Lung (tissue), 11 donors: ENCODE measurements at regions not wholly inside any gene's neighbourhood (a gene's known extent, or its start where the extent isn't known, plus 50 kb on each side); places are given as distances from the start of the nearest gene placed in this dataset.

ENCODE experiments used
- ATAC-seq: fragments of 200-7000 bp; cut with Tn5 transposase; one replicate; pipeline ENCODE4 v1.9.1; 2020; ENCODE audit warnings: moderate number of reproducible peaks; ENCODE audit not compliant: insufficient read depth, low FRiP score
- DNase-seq, 3 donors: peaks; one replicate each; pipeline ENCODE4 v3.0.0-alpha.2; 2013 to 2017
- H3K27ac ChIP-seq, 2 donors: one replicate each; pipeline ENCODE4 v1.5.1; 2013; ENCODE audit warnings: mild to moderate bottlenecking in 2 of 2, moderate library complexity in 2 of 2, control low read depth in 1 of 2, inconsistent platforms in 1 of 2, low read depth in 1 of 2, low read length in 1 of 2
- H3K27me3 ChIP-seq, 3 donors: one replicate each; pipeline ENCODE4 v1.5.1; 2013; ENCODE audit warnings: low read length in 2 of 3; ENCODE audit not compliant: control insufficient read depth in 3 of 3, insufficient read depth in 3 of 3
- H3K36me3 ChIP-seq, 4 donors: one replicate each; pipeline ENCODE4 v1.5.1; 2013; ENCODE audit warnings: low read length in 4 of 4, mild to moderate bottlenecking in 1 of 4, moderate library complexity in 1 of 4; ENCODE audit not compliant: control insufficient read depth in 4 of 4, insufficient read depth in 4 of 4
- H3K4me1 ChIP-seq, 5 donors: one replicate each; pipeline ENCODE4 v1.5.1; 2013; ENCODE audit warnings: low read length in 5 of 5, mild to moderate bottlenecking in 2 of 5, moderate library complexity in 1 of 5; ENCODE audit not compliant: control insufficient read depth in 5 of 5, insufficient read depth in 5 of 5
- H3K4me3 ChIP-seq: one replicate; pipeline ENCODE4 v1.5.1; 2013; ENCODE audit warnings: mild to moderate bottlenecking, control low read depth, moderate library complexity
- H3K9ac ChIP-seq, 2 donors: one replicate each; pipeline ENCODE4 v1.5.1; 2013; ENCODE audit warnings: low read length in 2 of 2, control low read depth in 1 of 2; ENCODE audit not compliant: insufficient read depth in 1 of 2
- H3K9me3 ChIP-seq, 4 donors: one replicate each; pipeline ENCODE4 v1.5.1; 2013; ENCODE audit warnings: low read length in 3 of 4, mild to moderate bottlenecking in 1 of 4, moderate library complexity in 1 of 4; ENCODE audit not compliant: control insufficient read depth in 4 of 4, insufficient read depth in 3 of 4
- CTCF ChIP-seq: IDR thresholded peaks from 2 replicates; pipeline ENCODE4 v1.5.1; 2012; ENCODE audit warnings: mild to moderate bottlenecking; ENCODE audit errors: control extremely low read depth, extremely low read depth
- WGBS, 2 donors: extraction: QIAGEN DNeasy Blood & Tissue Kit; methylation state at CpG; one replicate each; pipeline ENCODE4 v1.1.7; 2013; 5-methylcytosine and 5-hydroxymethylcytosine counted together
- donor health status: control.
- donor health status: control.
- donor health status: Bipolar disorder and iron deficiency.
- donor health status: healthy.
- donor health status: DM: yes; HTN: yes; CAD: no.

GRCh38 chr9:105069696-105070095 lies 141.7 kb upstream of the ABCA1 start:
- 60 to 77% methylated on average over 1 of the region's 1 CpG for WGBS, 2 donors
- TF ChIP-seq CTCF: no peak
- DNase-seq: peak in 1 of 3 donors; percentile 17

GRCh38 chr9:105070176-105070575 lies 142.2 kb upstream of the ABCA1 start:
- TF ChIP-seq CTCF: no peak
- WGBS, 2 donors: 87 to 92% methylated on average over 4 of the region's 4 CpGs
- Histone ChIP-seq H3K9ac (no peak overlapping the region), H3K4me1 (peaks cover 0 to 3% (median 2%) of the 10 kb centered on the region in 5 donors), H3K27me3 (no peaks in the 10 kb centered on the region), H3K9me3 (no peaks in the 10 kb centered on the region), H3K27ac (no peak overlapping the region), H3K36me3 (no peaks in the 10 kb centered on the region), H3K4me3 (no peak overlapping the region)
- DNase-seq (no peak), ATAC-seq (no peak)

More at GRCh38 chr9:105069696-105070095, 141.7 kb upstream of the ABCA1 start:
- peaks cover 0 to 8% (median 6%) of the 10 kb centered on the region in 5 donors for H3K4me1 ChIP-seq
- no peaks in the 10 kb centered on the region for H3K27me3 ChIP-seq
- no peaks in the 10 kb centered on the region for H3K36me3 ChIP-seq
- no peak overlapping the region for H3K9ac ChIP-seq
- no peaks in the 10 kb centered on the region for H3K9me3 ChIP-seq
- no peak for ATAC-seq
- H3K4me3 ChIP-seq: no peak overlapping the region
- no peak overlapping the region for H3K27ac ChIP-seq

GRCh38 chr9:105072476-105072875 lies 144.5 kb upstream of the ABCA1 start:
- Histone ChIP-seq H3K9ac (no peak overlapping the region), H3K36me3 (no peaks in the 10 kb centered on the region), H3K27me3 (no peaks in the 10 kb centered on the region), H3K4me1 (peaks cover 0 to 2% (median 0%) of the 10 kb centered on the region in 5 donors), H3K9me3 (no peaks in the 10 kb centered on the region), H3K4me3 (no peak overlapping the region), H3K27ac (no peak overlapping the region)
- no peak for TF ChIP-seq CTCF
- DNase-seq (no peak), ATAC-seq (no peak)

GRCh38 chr9:105073147-105073546 lies 145.2 kb upstream of the ABCA1 start:
- H3K9me3 ChIP-seq: no peaks in the 10 kb centered on the region
- no peak for TF ChIP-seq CTCF
- H3K9ac ChIP-seq: no peak overlapping the region
- H3K27ac ChIP-seq: no peak overlapping the region
- H3K4me3 ChIP-seq: no peak overlapping the region
- H3K4me1 ChIP-seq: peaks cover 0 to 2% (median 0%) of the 10 kb centered on the region in 5 donors
- ATAC-seq: no peak
- no peak for DNase-seq
- 69 to 91% methylated on average over 1 of the region's 1 CpG for WGBS, 2 donors
- H3K36me3 ChIP-seq: no peaks in the 10 kb centered on the region
- no peaks in the 10 kb centered on the region for H3K27me3 ChIP-seq
